ENCODE measurements at regions not wholly inside any gene's neighbourhood (a gene's known extent, or its start where the extent isn't known, plus 50 kb on each side); places are given as distances from the start of the nearest gene placed in this dataset.
A peak's percentile ranks its signal among the peaks of the same experiment; 100 is the strongest.

DNA sequence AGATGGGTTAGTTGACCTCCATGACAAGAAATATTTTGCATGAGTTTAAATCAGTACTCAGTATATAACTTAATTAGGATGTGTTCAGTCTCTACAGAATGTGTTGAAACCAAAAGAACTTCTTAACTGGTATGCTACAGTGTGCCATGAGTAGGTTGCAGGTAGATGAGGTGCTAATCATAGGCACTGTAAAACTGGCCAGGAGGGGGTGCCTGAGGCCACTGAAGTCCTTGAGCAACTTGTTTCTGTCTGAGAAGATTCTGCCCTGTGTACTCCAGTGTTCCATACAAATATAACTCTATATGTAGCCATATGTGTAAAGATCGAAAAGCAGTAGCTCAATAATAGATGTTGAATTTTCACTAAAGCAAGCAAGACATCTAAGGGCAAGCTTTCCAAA lies 549.2 kb upstream of the KLF12 start:
- no peak for ATAC-seq
- intact Hi-C loops (cut with micrococcal nuclease): loop anchor here (5.0 kb wide), 1 partner anchor 534 kb away; no protein-coding TSS in a partner anchor
- WGBS (ENCODE audit: insufficient coverage): no CpG with 5 or more reads among the region's 1 CpG
- Histone ChIP-seq H3K4me3 (ENCODE audit: low read length) (no peak overlapping the region), H3K9me3 (ENCODE audit: control insufficient read depth, insufficient read depth, low read length) (no peaks in the 10 kb centered on the region), H3K4me1 (ENCODE audit: control insufficient read depth, insufficient read depth, low read length) (no peaks in the 10 kb centered on the region), H3K27me3 (ENCODE audit: control insufficient read depth, insufficient read depth, low read length) (no peaks in the 10 kb centered on the region), H3K27ac (ENCODE audit: low read length) (no peak overlapping the region), H3K36me3 (ENCODE audit: control insufficient read depth, insufficient read depth, low read length) (no peaks in the 10 kb centered on the region)
- peaks cover 0 to 4% of the 10 kb centered on the region in 2 donors for H3K27me3 Mint-ChIP-seq (ENCODE audit: low read depth in 2 of 2)
- no peaks in the 10 kb centered on the region for H3K4me1 Mint-ChIP-seq
- no peak overlapping the region for H3K27ac Mint-ChIP-seq
- TF ChIP-seq, protein P1, sequence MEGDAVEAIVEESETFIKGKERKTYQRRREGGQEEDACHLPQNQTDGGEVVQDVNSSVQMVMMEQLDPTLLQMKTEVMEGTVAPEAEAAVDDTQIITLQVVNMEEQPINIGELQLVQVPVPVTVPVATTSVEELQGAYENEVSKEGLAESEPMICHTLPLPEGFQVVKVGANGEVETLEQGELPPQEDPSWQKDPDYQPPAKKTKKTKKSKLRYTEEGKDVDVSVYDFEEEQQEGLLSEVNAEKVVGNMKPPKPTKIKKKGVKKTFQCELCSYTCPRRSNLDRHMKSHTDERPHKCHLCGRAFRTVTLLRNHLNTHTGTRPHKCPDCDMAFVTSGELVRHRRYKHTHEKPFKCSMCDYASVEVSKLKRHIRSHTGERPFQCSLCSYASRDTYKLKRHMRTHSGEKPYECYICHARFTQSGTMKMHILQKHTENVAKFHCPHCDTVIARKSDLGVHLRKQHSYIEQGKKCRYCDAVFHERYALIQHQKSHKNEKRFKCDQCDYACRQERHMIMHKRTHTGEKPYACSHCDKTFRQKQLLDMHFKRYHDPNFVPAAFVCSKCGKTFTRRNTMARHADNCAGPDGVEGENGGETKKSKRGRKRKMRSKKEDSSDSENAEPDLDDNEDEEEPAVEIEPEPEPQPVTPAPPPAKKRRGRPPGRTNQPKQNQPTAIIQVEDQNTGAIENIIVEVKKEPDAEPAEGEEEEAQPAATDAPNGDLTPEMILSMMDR (IDR thresholded peaks at IDR 0.05): no peak
- no peaks in the 10 kb centered on the region for H3K36me3 Mint-ChIP-seq
- no peaks in the 10 kb centered on the region for H3K9me3 Mint-ChIP-seq
- H3K4me3 Mint-ChIP-seq: no peak overlapping the region
- DNase-seq: peak in 1 of 2 donors; percentile 12

DNA sequence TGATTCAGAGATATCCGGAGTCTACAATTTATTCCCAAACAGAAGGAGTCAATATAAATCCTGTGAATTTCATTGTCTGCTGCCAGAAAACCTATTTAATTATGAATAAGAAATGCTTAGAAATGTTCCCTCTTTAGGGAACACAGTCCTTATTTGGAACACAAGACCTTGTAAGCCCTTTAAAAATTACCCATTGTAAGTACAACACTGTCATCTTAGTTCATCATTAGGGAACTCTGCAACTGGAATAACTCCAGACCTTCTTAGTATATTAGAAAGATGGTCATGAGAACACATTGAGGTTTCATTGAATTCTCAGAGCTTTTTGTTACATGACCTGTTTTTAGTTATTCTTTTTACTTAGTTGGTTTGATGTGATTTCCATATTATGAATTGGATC lies 548.5 kb upstream of the KLF12 start:
- H3K27ac ChIP-seq (ENCODE audit: low read length): no peak overlapping the region
- H3K9me3 ChIP-seq (ENCODE audit: control insufficient read depth, insufficient read depth, low read length): no peaks in the 10 kb centered on the region
- Mint-ChIP-seq H3K9me3 (no peaks in the 10 kb centered on the region), H3K4me3 (no peak overlapping the region), H3K27me3 (ENCODE audit: low read depth in 2 of 2) (peaks cover 0 to 4% of the 10 kb centered on the region in 2 donors), H3K27ac (no peak overlapping the region), H3K4me1 (no peaks in the 10 kb centered on the region), H3K36me3 (no peaks in the 10 kb centered on the region)
- DNase-seq (no peak), ATAC-seq (no peak)
- intact Hi-C loops (cut with micrococcal nuclease): loop anchor here (5.0 kb wide), 1 partner anchor 535 kb away; no protein-coding TSS in a partner anchor
- H3K36me3 ChIP-seq (ENCODE audit: control insufficient read depth, insufficient read depth, low read length): no peaks in the 10 kb centered on the region
- H3K4me3 ChIP-seq (ENCODE audit: low read length): no peak overlapping the region
- TF ChIP-seq, protein P1 (IDR thresholded peaks at IDR 0.05): no peak
- no CpG with 5 or more reads among the region's 1 CpG for WGBS (ENCODE audit: insufficient coverage)
- no peaks in the 10 kb centered on the region for H3K4me1 ChIP-seq (ENCODE audit: control insufficient read depth, insufficient read depth, low read length)
- H3K27me3 ChIP-seq (ENCODE audit: control insufficient read depth, insufficient read depth, low read length): no peaks in the 10 kb centered on the region

GRCh38 chr13:74681891-74682290 lies 547.7 kb upstream of the KLF12 start:
- Histone ChIP-seq H3K4me1 (ENCODE audit: control insufficient read depth, insufficient read depth, low read length) (no peaks in the 10 kb centered on the region), H3K36me3 (ENCODE audit: control insufficient read depth, insufficient read depth, low read length) (no peaks in the 10 kb centered on the region), H3K27me3 (ENCODE audit: control insufficient read depth, insufficient read depth, low read length) (no peaks in the 10 kb centered on the region), H3K4me3 (ENCODE audit: low read length) (no peak overlapping the region), H3K9me3 (ENCODE audit: control insufficient read depth, insufficient read depth, low read length) (no peaks in the 10 kb centered on the region), H3K27ac (ENCODE audit: low read length) (no peak overlapping the region)
- WGBS (ENCODE audit: insufficient coverage): 65% methylated on average over 3 of the region's 3 CpGs
- H3K4me1 Mint-ChIP-seq: no peaks in the 10 kb centered on the region
- H3K36me3 Mint-ChIP-seq: no peaks in the 10 kb centered on the region
- intact Hi-C loops (cut with micrococcal nuclease): loop anchor here (5.0 kb wide), 1 partner anchor 535 kb away; no protein-coding TSS in a partner anchor
- H3K4me3 Mint-ChIP-seq: no peak overlapping the region
- DNase-seq: no peak
- no peak overlapping the region for H3K27ac Mint-ChIP-seq
- H3K9me3 Mint-ChIP-seq: no peaks in the 10 kb centered on the region
- no peak for ATAC-seq
- H3K27me3 Mint-ChIP-seq (ENCODE audit: low read depth in 2 of 2): peaks cover 0 to 4% of the 10 kb centered on the region in 2 donors
- TF ChIP-seq, protein P1 (IDR thresholded peaks at IDR 0.05): no peak

DNA sequence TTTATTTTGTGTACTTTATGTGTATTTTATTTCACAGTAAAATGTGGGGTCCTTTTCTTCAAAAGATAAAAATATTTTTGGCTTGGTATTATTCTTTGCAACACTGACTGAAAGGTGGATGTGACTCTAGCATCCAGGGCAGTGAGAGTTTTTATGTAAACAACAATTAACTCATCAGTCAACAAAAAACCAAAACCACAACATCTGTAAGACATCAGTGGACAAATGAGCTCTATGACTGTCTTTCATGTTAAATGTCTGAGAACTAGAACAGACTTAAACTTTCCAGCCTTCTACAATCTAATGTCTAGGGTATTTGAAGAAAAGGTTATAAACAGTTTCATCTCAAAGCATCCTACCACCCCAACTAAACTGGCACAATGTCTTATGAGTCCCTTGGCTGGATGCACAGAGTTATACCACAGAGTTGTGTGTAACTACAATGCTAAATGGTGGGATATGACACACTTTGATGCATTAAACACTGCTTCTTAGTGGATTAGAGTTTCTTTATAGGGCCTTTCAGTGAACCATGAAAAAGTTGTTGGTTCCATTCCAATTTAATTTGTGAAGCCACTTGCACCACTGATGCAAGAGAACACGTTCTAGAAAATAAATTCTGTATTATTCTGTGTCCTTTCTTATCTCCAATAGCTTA lies 544.2 kb upstream of the KLF12 start:
- H3K27me3 Mint-ChIP-seq (ENCODE audit: low read depth in 2 of 2): peaks cover 0 to 6% of the 10 kb centered on the region in 2 donors
- ATAC-seq: no peak
- H3K36me3 Mint-ChIP-seq: no peaks in the 10 kb centered on the region

More for the DNA sequence above, 544.2 kb upstream of the KLF12 start:
- Histone ChIP-seq H3K4me1 (ENCODE audit: control insufficient read depth, insufficient read depth, low read length) (no peaks in the 10 kb centered on the region), H3K4me3 (ENCODE audit: low read length) (no peak overlapping the region), H3K9me3 (ENCODE audit: control insufficient read depth, insufficient read depth, low read length) (no peaks in the 10 kb centered on the region), H3K36me3 (ENCODE audit: control insufficient read depth, insufficient read depth, low read length) (no peaks in the 10 kb centered on the region), H3K27me3 (ENCODE audit: control insufficient read depth, insufficient read depth, low read length) (no peaks in the 10 kb centered on the region), H3K27ac (ENCODE audit: low read length) (no peak overlapping the region)
- no peak for DNase-seq
- Mint-ChIP-seq H3K27ac (no peak overlapping the region), H3K9me3 (no peaks in the 10 kb centered on the region), H3K4me1 (no peaks in the 10 kb centered on the region), H3K4me3 (no peak overlapping the region)
- WGBS (ENCODE audit: insufficient coverage): no CpG with 5 or more reads among the region's 1 CpG
- TF ChIP-seq, protein P1 (IDR thresholded peaks at IDR 0.05): no peak
- intact Hi-C loops (cut with micrococcal nuclease): no loop called here
